ENCODE measurements at regions not wholly inside any gene's neighbourhood (a gene's known extent, or its start where the extent isn't known, plus 50 kb on each side); places are given as distances from the start of the nearest gene placed in this dataset.
"Not testable (repeated sequence)": the region's sequence is repeated elsewhere in the genome, so short reads cannot be mapped to it uniquely, and the experiment has no call there.

- in situ Hi-C loops (cut with MboI; ENCODE audit: low sequenced_read_pairs): no loop called here
Observed at GRCh38 chr2:16774980-16775898, 109.6 kb upstream of the CYRIA start.

GRCh38 chr2:16774091-16774490, 108.5 kb upstream of the CYRIA start:
- in situ Hi-C loops (cut with MboI; ENCODE audit: low sequenced_read_pairs): no loop called here

GRCh38 chr2:16773080-16773713, 107.6 kb upstream of the CYRIA start:
- in situ Hi-C loops (cut with MboI; ENCODE audit: low sequenced_read_pairs): no loop called here

- in situ Hi-C loops (cut with MboI; ENCODE audit: low sequenced_read_pairs): no loop called here
Observed at GRCh38 chr2:16767789-16768476, 102.3 kb upstream of the CYRIA start.

GRCh38 chr2:16765356-16765755, 99.7 kb upstream of the CYRIA start:
- in situ Hi-C loops (cut with MboI; ENCODE audit: low sequenced_read_pairs): no loop called here

GRCh38 chr2:16764487-16764886, 98.9 kb upstream of the CYRIA start:
- in situ Hi-C loops (cut with MboI; ENCODE audit: low sequenced_read_pairs): no loop called here

- in situ Hi-C loops (cut with MboI; ENCODE audit: low sequenced_read_pairs): no loop called here
Observed at GRCh38 chr2:16763493-16763899, 97.9 kb upstream of the CYRIA start.

- in situ Hi-C loops (cut with MboI; ENCODE audit: low sequenced_read_pairs): no loop called here
Observed at GRCh38 chr2:16763056-16763455, 97.4 kb upstream of the CYRIA start.

- in situ Hi-C loops (cut with MboI; ENCODE audit: low sequenced_read_pairs): no loop called here
Observed at GRCh38 chr2:16760426-16760825, 94.8 kb upstream of the CYRIA start.

- in situ Hi-C loops (cut with MboI; ENCODE audit: low sequenced_read_pairs): loop anchor here (10.0 kb wide), 2 partner anchors 142 to 222 kb away; no protein-coding TSS in a partner anchor
Observed at GRCh38 chr2:16756831-16757644, 91.4 kb upstream of the CYRIA start.

- in situ Hi-C loops (cut with MboI; ENCODE audit: low sequenced_read_pairs): loop anchor here (10.0 kb wide), 2 partner anchors 141 to 221 kb away; no protein-coding TSS in a partner anchor
Observed at GRCh38 chr2:16755442-16755841, 89.8 kb upstream of the CYRIA start.

- in situ Hi-C loops (cut with MboI; ENCODE audit: low sequenced_read_pairs): loop anchor here (10.0 kb wide), 2 partner anchors 138 to 218 kb away; no protein-coding TSS in a partner anchor
Observed at GRCh38 chr2:16753025-16753424, 87.4 kb upstream of the CYRIA start.

GRCh38 chr2:16750925-16751214, 85.2 kb upstream of the CYRIA start:
- in situ Hi-C loops (cut with MboI; ENCODE audit: low sequenced_read_pairs): loop anchor here (10.0 kb wide), 2 partner anchors 136 to 216 kb away; no protein-coding TSS in a partner anchor

- in situ Hi-C loops (cut with MboI; ENCODE audit: low sequenced_read_pairs): loop anchor here (10.0 kb wide), 2 partner anchors 136 to 216 kb away; no protein-coding TSS in a partner anchor
Observed at GRCh38 chr2:16750175-16750924, 84.7 kb upstream of the CYRIA start.

GRCh38 chr2:16748511-16749266, 83.1 kb upstream of the CYRIA start:
- in situ Hi-C loops (cut with MboI; ENCODE audit: low sequenced_read_pairs): not testable (repeated sequence)

- in situ Hi-C loops (cut with MboI; ENCODE audit: low sequenced_read_pairs): no loop called here
Observed at GRCh38 chr2:16747689-16748088, 82.1 kb upstream of the CYRIA start.

GRCh38 chr2:16747257-16747656, 81.6 kb upstream of the CYRIA start:
- in situ Hi-C loops (cut with MboI; ENCODE audit: low sequenced_read_pairs): no loop called here

GRCh38 chr2:16746833-16747232, 81.2 kb upstream of the CYRIA start:
- in situ Hi-C loops (cut with MboI; ENCODE audit: low sequenced_read_pairs): no loop called here

GRCh38 chr2:16746329-16746728, 80.7 kb upstream of the CYRIA start:
- in situ Hi-C loops (cut with MboI; ENCODE audit: low sequenced_read_pairs): no loop called here

All from HL-60/S4 treated with retinoic acid at 250 ng/mL for 4 days and 3 days (cell line).